ENCODE measurements at regions not wholly inside any gene's neighbourhood (a gene's known extent, or its start where the extent isn't known, plus 50 kb on each side); places are given as distances from the start of the nearest gene placed in this dataset.

GRCh38 chr11:119490253-119491006 lies 67.5 kb upstream of the THY1 start:
- no peak for DNase-seq (ENCODE audit: low read depth)

- no peak for DNase-seq (ENCODE audit: low read depth)
These were observed 66.1 kb upstream of the THY1 start for GRCh38 chr11:119489087-119489486.

GRCh38 chr11:119488256-119488995 lies 65.5 kb upstream of the THY1 start:
- DNase-seq (ENCODE audit: low read depth): no peak

- DNase-seq (ENCODE audit: low read depth): no peak
These were observed 63.8 kb upstream of the THY1 start for GRCh38 chr11:119486691-119487259.

- DNase-seq (ENCODE audit: low read depth): no peak
These were observed 63.0 kb upstream of the THY1 start for GRCh38 chr11:119486016-119486415.

GRCh38 chr11:119484741-119485605 lies 62.0 kb upstream of the THY1 start:
- DNase-seq (ENCODE audit: low read depth): no peak

GRCh38 chr11:119483881-119484371 lies 61.0 kb upstream of the THY1 start:
- DNase-seq (ENCODE audit: low read depth): no peak

- no peak for DNase-seq (ENCODE audit: low read depth)
These were observed 60.4 kb upstream of the THY1 start for GRCh38 chr11:119483341-119483880.

GRCh38 chr11:119482521-119483011 lies 59.6 kb upstream of the THY1 start:
- DNase-seq (ENCODE audit: low read depth): no peak

GRCh38 chr11:119481667-119482400 lies 58.9 kb upstream of the THY1 start:
- no peak for DNase-seq (ENCODE audit: low read depth)

- DNase-seq (ENCODE audit: low read depth): peak; percentile 68
These were observed 58.2 kb upstream of the THY1 start for GRCh38 chr11:119481021-119481666.

- no peak for DNase-seq (ENCODE audit: low read depth)
These were observed 57.5 kb upstream of the THY1 start for GRCh38 chr11:119480380-119481020.

GRCh38 chr11:119479685-119480275 lies 56.8 kb upstream of the THY1 start:
- no peak for DNase-seq (ENCODE audit: low read depth)

GRCh38 chr11:119478711-119479285 lies 55.8 kb upstream of the THY1 start:
- no peak for DNase-seq (ENCODE audit: low read depth)

- no peak for DNase-seq (ENCODE audit: low read depth)
These were observed 53.8 kb upstream of the THY1 start for GRCh38 chr11:119476666-119477331.

- no peak for DNase-seq (ENCODE audit: low read depth)
These were observed 53.1 kb upstream of the THY1 start for GRCh38 chr11:119476038-119476437.

- no peak for DNase-seq (ENCODE audit: low read depth)
These were observed 52.0 kb upstream of the THY1 start for GRCh38 chr11:119474682-119475596.
